ENCODE measurements at regions not wholly inside any gene's neighbourhood (a gene's known extent, or its start where the extent isn't known, plus 50 kb on each side); places are given as distances from the start of the nearest gene placed in this dataset.

DNA sequence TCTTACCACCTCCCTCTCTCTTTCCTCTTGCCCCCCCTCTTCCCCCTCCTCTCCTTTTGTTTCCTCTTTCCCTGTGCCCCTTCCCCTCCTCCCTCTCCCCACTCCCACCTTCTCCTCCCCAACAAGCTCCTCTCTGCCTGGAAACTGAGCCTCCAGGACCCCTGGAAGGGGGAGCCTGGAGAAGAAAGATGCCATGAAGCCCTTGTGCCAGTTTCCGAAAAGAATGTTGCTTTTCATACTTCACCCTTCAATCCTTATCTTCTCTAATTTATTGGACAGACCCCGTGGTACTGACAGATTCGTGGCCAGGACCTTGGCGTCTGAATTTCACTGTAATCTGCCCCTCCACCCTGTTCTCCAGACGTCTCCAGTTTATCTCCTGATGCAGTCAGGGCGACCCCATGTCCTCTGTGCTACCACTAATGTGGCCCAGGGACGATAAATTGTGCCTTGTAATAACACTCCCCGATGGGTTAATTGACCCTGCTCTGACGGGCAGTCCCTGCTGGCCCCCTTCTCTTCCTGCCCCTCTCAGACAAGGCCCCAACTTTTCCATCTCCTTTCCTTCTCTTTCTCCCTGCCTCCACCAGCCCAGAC is 138.4 kb upstream of the GSE1 start:
- in situ Hi-C loops (cut with HindIII; ENCODE audit: low sequenced_read_pairs), result loop anchor here (5.0 kb wide), 2 partner anchors 63 to 103 kb away; no protein-coding TSS in a partner anchor

DNA sequence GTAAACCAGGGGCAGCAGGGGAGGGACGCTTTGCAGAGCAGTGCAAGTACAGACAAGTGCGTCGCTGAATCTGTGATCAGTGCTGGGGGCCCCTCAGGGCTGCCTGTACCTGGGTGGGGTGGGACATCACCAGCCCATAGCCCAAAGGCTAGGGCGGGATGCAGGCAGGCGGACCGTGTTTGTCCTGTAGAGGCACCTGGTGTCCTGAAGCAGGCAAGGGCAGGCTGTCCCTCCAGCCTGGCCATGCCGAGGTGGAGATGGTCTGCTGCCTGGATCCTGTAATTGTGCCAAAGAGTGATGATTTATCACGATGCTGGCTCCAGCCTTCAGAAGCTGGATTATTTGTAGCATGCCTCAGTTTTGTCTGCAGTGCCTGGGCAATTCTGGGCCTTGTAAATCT is 137.9 kb upstream of the GSE1 start:
- in situ Hi-C loops (cut with HindIII; ENCODE audit: low sequenced_read_pairs), result no loop called here

DNA sequence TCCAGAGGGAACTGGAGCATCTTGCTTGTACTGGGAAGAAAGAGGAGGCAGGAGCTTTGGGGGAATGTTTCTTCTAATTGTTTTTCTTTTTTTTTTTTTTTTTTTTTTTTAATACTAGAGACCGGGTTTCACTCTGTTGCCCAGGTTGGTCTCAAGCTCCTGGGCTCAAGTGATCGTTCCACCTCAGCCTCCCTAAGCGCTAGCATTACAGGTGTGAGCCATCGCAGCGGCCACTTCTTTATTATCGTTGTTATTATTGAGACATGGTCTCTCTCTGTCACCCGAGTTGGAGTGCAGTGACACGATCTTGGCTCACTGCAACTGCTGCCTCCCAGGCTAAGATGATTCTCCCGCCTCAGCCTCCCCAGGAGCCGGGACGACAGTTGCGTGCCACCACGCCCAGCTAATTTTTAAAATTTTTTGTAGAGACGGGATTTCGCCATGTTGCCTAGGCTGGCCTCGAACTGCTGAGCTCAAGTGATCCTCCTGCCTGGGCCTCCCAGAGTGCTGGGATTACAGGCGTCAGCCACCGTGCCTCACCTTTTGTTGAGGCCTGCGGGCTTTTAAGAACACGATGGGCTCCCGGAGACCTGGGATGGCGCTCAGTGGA is 137.3 kb upstream of the GSE1 start:
- in situ Hi-C loops (cut with HindIII; ENCODE audit: low sequenced_read_pairs), result no loop called here

DNA sequence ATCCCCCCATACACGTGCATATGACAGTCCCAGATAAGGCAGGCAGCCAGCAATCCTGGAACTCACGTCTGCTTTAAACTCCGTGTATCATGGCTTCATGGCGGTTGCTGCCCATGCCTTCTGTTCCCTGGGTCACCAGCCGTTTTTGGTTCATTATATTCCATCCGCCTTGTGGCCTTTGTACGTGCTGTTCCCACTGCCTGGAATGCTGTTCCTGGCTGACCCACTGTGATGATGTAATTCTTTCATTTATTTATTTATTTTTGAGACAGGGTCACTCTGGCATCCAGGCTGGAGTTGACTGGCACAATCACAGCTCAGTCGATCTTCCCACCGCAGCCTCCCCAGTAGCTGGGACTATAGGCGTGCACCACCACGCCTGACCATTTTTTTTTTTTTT is 136.7 kb upstream of the GSE1 start:
- in situ Hi-C loops (cut with HindIII; ENCODE audit: low sequenced_read_pairs), result no loop called here

DNA sequence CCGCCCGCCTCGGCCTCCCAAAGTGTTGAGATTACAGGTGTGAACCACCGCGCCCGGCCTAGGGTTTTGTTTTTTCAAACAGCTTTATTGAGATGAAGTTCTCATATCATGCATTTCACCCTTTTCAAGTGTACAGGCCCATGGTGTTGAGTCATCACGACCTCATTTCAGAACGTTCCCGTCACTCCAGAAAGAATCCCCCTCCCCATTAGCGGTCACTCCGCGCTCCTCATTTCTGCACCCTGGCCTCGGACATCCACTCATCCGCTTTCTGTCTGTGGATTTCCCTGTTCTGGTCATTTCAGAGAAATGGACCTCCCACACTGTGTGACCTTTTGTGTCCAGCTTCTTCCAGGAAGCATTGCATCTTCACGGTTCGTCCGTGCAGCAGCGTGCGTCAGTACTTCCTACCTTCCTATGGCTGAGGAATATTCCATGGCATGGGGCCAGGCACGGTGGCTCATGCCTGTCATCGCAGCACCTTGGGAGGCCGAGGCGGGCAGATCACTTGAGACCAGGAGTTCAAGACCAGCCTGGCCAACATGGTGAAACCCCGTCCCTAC is 135.2 kb upstream of the GSE1 start:
- in situ Hi-C loops (cut with HindIII; ENCODE audit: low sequenced_read_pairs), result no loop called here

DNA sequence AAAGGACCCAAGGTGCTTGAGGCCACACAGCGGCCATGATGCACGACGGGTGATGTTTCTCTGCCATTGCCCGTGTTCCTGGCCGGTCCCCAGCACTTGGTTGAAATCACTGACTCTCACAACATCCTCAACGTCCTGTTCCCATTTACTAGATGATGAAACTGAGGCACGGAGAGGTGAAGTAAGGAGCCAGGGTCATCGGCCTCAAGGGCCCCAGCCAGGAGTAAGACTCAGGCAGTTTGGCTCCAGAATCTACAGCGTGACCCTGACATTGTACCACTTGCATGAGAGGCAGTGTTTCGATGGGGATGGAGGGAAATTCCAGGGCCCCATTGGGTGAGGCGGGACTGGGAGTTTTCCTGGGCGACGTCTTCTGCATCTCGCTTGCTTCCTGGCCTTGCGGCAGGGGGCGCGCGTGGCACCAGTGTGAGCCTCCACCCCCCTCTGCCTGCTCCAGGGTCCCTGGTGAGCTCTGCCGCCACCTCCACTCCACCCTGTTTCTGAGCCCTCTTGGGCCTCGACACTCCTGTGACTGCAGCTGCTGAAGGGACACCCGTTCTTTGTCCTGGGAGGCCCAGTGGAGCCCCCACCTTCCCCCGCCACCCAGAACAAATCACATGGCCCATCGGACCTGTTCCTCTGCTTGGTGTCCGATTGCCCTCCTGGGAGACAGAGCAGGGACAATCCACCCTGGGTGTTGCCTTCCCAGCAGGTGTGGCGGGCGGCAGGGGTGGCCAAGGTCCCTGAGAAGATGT is 133.0 kb upstream of the GSE1 start:
- in situ Hi-C loops (cut with HindIII; ENCODE audit: low sequenced_read_pairs), result no loop called here

DNA sequence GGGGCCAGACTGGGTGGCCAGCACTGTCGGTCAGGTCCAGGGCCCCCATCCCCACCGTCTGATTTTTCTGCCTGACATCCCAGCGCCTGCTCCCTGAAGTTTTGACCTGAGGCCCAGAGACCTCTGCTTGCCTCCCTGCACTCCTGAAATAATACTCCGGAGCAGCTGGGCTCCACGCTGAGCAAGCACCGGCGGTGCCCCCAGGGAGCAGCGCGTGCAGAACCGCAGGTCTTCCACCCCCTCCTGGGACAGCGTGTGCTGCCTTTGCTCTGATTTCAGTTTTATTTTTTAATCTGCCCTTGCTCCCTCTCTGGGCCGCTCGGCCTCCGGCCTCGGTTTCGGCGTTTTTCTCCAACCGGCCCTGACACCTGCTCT is 132.4 kb upstream of the GSE1 start:
- in situ Hi-C loops (cut with HindIII; ENCODE audit: low sequenced_read_pairs), result no loop called here

DNA sequence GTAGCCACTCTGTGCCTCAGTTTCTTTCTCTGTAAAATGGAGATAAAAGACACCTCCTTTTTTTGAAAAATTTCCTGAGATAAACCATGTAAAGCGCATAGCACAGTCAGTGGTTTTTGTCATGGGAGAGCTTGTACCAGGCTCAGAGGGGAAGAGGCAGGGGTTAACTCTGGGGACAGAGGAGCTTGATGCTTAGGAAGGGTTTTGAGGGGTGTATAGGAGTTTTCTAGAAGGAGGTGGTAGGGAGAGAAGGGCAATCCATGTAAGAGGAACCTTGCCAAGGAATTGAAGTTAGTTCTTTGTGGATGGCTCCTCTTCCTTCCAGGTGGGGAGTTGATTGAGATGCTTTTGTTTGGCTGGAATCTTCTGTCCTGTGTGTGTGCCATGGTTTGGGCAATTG is 131.9 kb upstream of the GSE1 start:
- in situ Hi-C loops (cut with HindIII; ENCODE audit: low sequenced_read_pairs), result no loop called here

DNA sequence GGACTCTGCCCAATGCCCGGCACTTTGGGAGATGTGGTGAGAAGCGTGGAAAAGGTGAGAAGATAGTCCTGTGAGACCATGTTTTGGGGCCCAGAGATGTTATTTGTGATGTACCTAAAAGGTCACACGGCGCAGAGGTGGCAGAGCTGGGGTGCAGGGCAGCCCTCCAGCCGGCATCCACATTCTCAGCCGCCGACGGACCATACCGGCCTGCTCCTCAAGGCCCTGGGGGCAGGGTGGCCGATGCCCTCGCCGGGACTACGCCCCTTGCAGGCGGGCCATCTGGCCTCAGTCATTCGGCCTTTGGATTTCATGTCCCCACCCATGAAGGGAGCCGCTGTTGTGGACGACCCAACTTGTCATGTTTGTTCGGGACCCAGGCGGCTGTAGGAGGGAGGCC is 131.4 kb upstream of the GSE1 start:
- in situ Hi-C loops (cut with HindIII; ENCODE audit: low sequenced_read_pairs), result no loop called here

DNA sequence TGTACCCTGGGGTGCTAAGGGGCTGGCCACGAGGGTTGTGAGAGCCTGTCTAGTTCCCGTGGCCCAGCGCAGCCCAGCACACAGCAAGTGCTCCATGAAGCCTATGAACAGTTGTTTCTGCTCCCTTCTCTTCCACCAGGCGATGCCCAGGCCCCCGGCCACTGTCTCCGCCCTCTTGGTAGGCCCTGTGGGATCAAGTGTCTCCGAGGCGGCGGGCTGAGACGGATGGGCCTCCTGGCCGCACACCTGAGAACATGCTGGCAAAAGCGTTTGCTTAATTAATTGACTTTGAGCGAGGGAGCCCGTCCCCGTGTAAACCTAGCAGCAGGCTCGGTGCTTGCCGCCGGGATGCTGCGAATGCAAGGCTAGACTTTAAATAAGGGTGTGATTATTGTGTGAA is 129.7 kb upstream of the GSE1 start:
- in situ Hi-C loops (cut with HindIII; ENCODE audit: low sequenced_read_pairs), result no loop called here

DNA sequence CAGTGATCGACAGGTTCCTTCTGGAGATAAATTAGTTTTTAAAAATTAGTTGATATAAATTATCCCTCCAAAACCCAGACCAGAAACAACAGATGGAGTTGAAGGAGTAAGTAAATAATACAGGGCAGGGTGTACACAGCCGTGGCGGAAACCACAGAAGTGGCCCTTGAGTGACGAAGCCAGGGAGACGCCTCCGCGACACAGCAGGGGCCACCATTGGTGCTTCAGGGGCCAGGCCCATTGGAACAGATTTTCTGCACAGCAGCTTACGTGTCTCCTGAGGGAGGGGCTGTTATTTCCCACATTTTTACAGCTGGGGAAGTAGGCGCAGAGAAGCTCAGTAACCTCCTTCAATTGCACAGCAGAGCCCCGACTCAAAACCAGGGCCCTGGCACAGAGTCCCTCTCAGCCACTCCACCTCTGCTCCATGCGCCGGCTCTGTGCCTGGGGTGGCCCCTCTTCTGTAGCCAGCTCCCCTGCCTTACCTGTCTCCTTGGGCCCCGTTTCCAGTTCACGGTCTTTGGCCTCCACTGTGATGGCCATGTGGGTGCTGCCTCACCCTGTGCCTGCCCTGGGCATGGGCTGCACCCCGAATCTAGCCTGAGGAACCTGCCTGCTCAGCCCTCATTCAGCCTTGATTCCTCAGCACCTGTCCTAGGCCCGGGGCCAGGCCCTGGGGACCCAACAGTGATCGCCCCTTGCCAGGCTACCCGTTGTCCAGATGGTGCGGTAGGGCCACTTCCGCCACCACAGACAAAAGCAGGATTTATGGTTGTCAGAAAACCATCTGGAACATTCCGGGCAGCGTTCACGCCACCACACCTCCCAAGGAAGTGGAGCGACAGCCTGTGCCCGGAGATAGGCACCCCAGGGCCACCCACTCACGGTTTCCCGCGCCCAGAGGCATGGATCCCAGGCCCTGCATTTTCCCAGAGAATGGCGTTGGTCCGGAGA is 128.5 kb upstream of the GSE1 start:
- in situ Hi-C loops (cut with HindIII; ENCODE audit: low sequenced_read_pairs), result no loop called here

DNA sequence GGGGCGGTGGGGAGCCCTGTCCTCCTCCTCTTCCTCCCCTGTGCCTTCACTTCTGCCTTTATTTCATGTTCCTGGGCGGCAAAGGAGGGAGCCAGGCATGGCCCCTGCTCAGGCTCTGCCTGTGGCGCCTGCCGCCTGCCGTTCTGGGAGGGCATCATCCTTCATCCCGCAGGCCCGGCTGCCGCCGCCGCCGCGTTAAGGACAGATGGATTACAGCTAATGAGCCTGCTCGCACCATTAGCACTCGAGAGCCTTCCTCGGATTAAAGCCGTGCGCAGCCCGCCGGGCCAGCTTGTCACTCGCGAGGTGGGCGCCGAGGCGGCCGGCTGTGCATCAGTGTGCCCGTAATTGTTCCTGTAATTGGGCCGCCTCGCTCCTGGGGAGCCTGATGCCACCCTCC is 127.7 kb upstream of the GSE1 start:
- in situ Hi-C loops (cut with HindIII; ENCODE audit: low sequenced_read_pairs), result no loop called here

DNA sequence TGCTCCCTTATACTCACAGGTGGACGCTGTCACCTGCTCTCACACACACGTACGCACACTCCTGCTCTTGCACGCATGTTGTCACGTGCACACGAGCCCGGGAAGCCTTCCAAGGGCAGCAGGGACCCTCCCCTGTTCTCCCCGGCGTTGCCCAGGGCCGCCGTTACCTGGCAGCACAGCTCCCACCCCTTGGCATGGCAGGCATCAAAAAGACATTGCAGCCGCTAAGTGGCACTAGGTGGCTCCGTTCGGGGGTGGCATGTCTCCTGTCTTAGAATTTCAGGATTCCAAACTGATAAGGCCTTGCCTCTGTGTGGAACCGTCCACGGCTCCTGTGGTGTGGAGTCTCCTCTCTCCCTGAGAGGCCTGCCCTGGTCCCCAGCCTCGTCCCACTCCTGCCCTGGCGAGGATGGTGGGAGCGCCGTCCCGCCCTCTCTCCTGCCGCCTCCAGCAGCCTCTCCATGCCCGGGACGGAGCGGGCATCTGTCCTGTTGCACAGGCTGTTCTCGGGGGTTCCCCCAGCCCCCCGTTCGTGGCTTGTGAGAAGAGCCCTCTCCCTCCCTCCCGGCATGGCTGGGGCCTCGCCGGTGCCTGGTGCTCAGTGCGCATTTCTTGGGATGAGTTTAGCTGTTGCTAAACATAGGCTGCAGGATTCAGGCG is 126.7 kb upstream of the GSE1 start:
- in situ Hi-C loops (cut with HindIII; ENCODE audit: low sequenced_read_pairs), result no loop called here

DNA sequence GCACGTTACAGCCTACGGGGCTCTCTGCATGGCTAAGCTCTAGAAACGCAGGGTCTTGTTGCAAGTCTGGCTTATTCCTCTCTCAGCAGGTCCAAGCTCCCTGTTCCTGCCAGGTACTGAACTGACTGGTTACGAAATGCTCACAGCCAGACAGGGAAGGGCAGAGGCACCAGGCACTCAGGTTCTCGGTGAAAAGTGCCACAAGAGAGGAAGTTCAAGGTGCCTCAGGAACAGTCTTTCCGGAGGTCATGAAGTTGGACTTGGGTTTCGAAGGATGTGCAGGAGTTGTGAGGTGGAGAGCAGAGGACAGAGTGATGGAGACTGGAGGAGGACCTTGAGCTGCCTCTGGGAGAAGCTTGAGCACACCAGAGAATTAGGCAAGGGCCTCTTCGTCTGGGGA is 124.7 kb upstream of the GSE1 start:
- in situ Hi-C loops (cut with HindIII; ENCODE audit: low sequenced_read_pairs), result no loop called here

DNA sequence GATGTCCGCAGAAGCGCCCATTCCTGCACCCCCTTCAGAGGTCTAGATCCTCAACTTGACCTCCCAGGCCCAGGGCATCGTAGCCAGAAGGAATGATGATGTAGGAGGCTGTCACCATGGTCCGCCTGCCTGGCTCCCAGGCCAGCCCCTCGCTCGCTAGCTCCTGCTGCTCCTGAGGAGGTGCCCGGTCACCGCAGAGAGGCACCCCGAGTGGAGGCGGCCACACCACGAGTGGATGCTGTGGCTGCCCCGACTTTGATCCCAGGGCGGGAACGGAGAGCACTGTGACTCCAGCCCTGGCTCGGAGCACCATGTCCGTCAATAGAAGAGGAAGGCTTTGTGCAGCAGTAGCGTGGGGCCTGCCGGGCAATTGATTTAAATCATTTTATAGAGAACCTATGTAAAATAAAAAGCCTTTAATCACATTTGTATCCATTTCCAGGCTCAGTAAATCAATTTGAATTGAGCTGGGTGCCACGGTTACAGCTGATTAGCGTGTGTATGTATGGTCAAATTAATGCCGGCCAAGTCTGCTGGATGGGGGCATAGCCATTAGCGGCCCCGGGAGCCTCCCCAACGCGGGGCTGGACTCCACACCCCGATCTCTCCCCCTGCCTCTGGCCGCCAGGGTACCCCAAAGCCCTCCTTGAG is 122.6 kb upstream of the GSE1 start:
- in situ Hi-C loops (cut with HindIII; ENCODE audit: low sequenced_read_pairs), result no loop called here

DNA sequence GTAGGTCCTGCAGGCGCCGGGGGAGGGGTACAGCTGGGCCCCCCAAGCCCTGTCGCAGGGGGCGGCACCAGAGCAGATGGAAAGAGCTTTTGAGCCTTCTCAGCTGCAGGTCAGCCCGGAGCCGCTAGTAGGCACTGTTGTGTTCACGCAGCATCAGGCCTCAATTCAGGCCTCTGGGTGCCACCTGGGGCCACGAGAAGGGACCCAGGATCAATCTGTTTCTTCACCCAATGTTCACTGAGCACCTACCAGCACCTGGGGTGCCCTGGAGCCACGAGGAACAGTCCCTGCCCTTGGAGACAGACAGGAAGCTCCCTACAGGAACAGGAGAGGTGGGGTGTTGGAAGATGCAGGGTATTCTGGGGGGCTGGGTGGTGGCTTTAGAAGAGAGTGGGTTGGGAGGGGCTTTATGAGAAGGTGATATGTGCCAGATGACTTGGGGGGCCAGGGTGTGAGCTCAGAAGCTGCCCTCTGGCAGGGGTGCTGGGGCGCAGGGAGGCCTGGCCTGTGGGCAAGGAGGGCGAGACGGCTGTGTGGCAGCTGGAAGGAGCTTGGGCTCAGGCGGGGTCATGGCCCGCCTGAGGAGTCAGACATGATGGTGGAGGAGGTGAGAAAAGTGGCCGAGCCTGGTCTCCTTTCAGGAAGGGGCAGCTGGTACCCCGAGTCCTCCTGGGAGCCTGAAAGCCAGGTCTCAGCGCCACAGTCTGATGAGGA is 121.9 kb upstream of the GSE1 start:
- in situ Hi-C loops (cut with HindIII; ENCODE audit: low sequenced_read_pairs), result no loop called here

DNA sequence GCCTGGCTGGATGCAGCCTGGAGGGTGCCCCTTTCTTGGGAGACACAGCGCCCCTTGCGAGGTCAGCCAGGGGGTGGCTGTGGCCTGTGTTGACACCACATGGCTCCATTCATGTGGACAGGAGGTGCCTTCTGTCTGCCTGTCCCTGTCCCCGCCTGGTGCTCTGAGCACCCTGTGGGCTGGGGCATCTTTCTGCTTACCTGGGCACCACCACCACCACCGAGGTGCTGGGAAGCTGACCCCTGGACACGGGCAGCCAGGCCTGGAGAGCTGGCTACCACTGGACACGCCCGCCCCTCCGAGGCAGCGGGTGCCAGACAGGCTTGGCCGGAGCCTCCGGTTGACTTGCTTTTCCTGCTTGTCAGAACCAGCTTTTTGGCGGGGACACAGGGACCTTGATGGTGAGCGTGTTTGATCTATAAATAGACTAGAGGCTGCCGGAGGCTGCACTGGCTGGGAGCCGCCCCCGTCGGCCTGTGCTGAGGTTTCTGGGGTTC is 121.3 kb upstream of the GSE1 start:
- in situ Hi-C loops (cut with HindIII; ENCODE audit: low sequenced_read_pairs), result no loop called here

DNA sequence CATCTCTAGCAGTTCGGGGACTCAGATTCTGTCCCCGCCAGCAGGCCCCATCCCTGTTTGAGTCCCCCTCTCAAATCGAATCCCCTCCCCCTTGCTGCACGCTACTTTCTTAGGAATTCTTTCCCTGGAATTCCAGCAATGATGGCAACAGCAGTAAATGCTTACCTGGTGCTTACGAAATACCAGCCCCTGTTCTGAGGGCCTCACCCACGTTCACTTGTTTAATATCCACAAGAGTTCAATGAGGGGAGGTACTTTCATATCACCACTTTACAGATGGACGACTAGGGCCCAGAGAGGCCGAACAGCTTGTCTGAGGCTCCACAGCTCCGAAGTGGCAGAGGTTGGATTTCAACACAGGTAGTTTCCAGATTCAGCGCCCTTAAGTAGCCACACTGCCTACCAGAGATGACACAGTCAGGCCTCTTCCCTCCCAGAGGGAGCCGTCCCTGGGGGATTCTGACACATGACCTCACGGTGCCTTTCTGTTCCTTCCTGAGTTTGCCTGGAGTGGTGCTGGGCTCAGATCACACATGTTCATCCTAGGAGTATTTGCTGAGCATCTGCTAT is 120.7 kb upstream of the GSE1 start:
- in situ Hi-C loops (cut with HindIII; ENCODE audit: low sequenced_read_pairs), result no loop called here

DNA sequence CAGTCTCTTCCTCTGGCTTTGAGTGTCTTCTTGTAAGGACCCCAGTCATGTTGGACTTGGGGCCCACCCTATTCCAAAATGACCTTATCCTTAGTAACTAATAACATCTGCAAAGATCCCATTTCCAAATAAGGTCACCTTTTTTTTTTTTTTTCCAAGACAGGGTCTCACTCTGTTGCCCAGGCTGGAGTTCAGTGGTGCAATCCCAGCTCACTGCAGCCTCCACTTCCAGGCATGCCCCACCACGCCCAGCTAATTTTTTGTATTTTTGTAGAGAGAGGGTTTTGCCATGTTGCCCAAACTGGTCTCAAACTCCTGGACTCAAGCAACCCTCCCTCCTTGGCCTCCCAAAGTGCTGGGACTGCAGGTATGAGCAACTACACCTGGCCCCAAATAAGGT is 118.8 kb upstream of the GSE1 start:
- in situ Hi-C loops (cut with HindIII; ENCODE audit: low sequenced_read_pairs), result no loop called here

Measured in endothelial cell of hepatic sinusoid (primary cell).